ENCODE measurements at regions not wholly inside any gene's neighbourhood (a gene's known extent, or its start where the extent isn't known, plus 50 kb on each side); places are given as distances from the start of the nearest gene placed in this dataset.

DNA sequence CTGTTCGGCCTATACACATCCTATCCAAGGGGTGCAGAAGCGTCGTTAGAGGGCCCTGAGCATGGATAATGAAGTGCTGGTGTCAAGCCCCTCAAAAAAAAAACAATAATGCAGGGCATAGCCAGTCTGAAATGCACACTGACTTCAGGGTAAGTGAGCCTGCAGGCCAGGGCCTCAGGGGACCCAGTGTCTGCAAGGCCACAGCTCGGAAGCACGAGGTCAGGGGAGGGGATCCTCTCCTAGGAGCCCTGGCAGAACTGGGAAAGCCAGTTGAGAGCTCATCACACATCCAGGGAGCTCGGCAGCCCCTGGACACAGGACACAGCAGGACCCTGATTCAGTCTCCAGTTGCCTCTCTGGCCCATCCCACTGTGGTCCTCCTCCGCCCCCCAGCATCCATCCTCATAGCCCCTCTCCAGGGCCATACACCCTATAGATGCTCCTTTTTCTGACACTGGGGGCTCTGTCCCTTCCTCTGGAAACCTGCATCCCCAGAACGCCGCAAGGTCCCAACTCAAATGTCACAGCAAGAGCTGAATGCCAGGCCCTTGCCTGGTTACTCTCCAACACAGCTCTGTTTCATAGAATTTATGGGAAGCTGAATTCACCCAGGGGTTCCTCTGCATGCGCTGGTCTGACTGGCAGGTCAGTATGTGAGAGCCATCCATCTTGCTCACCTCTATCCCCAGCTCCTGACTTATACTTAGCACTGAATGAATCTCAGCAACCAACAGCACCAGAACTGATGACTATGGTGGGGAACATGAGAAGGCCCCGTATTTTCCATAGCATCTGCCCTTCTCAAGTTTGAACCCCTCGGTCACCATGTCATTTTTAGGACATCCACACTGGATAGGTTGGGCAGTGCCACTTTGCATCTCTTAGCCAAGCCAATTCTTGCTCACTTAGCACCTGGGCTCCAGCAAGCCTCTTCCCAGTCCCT is 717.0 kb upstream of the IGFBP3 start:
- TF ChIP-seq, protein P1, sequence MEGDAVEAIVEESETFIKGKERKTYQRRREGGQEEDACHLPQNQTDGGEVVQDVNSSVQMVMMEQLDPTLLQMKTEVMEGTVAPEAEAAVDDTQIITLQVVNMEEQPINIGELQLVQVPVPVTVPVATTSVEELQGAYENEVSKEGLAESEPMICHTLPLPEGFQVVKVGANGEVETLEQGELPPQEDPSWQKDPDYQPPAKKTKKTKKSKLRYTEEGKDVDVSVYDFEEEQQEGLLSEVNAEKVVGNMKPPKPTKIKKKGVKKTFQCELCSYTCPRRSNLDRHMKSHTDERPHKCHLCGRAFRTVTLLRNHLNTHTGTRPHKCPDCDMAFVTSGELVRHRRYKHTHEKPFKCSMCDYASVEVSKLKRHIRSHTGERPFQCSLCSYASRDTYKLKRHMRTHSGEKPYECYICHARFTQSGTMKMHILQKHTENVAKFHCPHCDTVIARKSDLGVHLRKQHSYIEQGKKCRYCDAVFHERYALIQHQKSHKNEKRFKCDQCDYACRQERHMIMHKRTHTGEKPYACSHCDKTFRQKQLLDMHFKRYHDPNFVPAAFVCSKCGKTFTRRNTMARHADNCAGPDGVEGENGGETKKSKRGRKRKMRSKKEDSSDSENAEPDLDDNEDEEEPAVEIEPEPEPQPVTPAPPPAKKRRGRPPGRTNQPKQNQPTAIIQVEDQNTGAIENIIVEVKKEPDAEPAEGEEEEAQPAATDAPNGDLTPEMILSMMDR (conservative IDR thresholded peaks at IDR 0.05; ENCODE audit: low read depth, low read length) = no peak
- DNase-seq (ENCODE audit: low read depth) = no peak
- no peak overlapping the region for H3K4me3 ChIP-seq (ENCODE audit: low read length)

- no peak for DNase-seq (ENCODE audit: low read depth)
- no peak overlapping the region for H3K4me3 ChIP-seq (ENCODE audit: low read length)
- TF ChIP-seq, protein P1 (conservative IDR thresholded peaks at IDR 0.05; ENCODE audit: low read depth, low read length) = no peak
Observed at GRCh38 chr7:46636022-46636421, 715.0 kb upstream of the IGFBP3 start.

DNA sequence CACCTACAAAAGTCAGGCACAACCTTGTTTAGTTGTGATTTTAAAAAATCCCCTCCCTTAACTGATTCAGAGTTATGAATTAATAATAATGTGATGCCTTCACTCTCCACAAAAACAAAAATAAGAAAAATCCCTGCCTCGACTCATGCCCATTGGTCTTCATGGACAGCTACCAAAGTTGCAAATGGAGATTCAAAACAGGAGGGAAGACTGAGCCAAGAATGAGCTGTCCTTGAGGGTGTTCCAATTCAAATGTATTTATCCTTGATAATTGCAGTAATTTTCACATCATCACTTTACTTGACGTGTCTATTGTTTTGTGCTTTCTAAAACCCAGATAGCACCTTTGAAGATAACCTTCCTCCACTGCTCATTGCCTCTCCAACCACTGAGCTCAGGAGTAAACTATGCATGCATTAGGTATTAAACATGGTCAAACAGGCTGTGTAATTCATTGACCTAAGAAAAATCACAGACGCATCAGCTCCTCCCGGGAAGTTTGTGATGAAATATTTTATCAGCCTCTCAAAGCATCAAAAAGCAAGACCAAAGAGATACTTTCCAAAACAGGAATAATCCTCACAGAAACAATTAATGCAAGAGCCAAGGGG is 712.7 kb upstream of the IGFBP3 start:
- no peak overlapping the region for H3K4me3 ChIP-seq (ENCODE audit: low read length)
- no peak for DNase-seq (ENCODE audit: low read depth)
- TF ChIP-seq, protein P1 (conservative IDR thresholded peaks at IDR 0.05; ENCODE audit: low read depth, low read length) = no peak

DNA sequence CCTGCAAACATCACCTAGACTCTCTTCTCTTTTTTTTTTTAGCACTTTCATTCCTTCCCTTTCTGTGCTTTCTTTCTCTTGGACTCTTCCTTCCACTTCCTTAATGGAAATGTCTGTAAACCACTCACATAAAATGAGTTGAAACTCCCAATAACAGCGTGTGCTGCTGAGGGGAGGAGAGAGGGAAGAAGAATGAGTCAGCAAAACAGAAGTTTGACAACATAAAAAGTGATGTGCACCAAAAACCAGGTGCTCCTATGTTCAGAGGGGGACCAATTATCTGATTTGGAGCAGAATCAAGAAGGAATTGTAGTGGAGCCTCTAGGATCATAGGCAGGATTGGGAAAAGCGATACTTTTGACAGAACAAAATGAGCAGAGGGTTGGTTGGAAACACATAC is 712.1 kb upstream of the IGFBP3 start:
- TF ChIP-seq, protein P1 (conservative IDR thresholded peaks at IDR 0.05; ENCODE audit: low read depth, low read length) = no peak
- no peak for DNase-seq (ENCODE audit: low read depth)
- H3K4me3 ChIP-seq (ENCODE audit: low read length) = no peak overlapping the region

DNA sequence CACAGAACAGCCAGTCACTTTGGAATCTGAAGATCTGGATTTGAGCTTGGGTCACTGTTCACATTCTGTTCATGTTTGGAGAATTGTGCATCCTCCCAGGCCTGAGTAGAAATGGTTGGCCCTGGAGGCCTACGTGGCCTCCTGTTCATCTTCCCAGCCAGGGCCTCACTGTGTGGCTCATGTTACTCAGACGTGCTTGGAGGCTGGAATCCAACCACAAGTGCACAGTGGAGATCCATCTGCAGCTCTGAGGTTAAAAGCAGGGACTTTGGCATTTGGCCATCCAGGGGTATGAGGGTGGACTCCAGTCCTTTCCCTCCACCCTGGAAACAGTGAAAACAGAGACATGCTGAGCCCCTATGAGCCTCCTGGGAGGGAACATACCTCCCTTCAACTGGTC is 709.0 kb upstream of the IGFBP3 start:
- DNase-seq (ENCODE audit: low read depth) = no peak
- TF ChIP-seq, protein P1 (conservative IDR thresholded peaks at IDR 0.05; ENCODE audit: low read depth, low read length) = no peak
- H3K4me3 ChIP-seq (ENCODE audit: low read length) = no peak overlapping the region

GRCh38 chr7:46628389-46628788 is 707.3 kb upstream of the IGFBP3 start:
- no peak for DNase-seq (ENCODE audit: low read depth)
- TF ChIP-seq, protein P1 (conservative IDR thresholded peaks at IDR 0.05; ENCODE audit: low read depth, low read length) = no peak
- no peak overlapping the region for H3K4me3 ChIP-seq (ENCODE audit: low read length)

Measured in retinal pigment epithelial cell (primary cell).